ENCODE measurements at regions not wholly inside any gene's neighbourhood (a gene's known extent, or its start where the extent isn't known, plus 50 kb on each side); places are given as distances from the start of the nearest gene placed in this dataset.

DNA sequence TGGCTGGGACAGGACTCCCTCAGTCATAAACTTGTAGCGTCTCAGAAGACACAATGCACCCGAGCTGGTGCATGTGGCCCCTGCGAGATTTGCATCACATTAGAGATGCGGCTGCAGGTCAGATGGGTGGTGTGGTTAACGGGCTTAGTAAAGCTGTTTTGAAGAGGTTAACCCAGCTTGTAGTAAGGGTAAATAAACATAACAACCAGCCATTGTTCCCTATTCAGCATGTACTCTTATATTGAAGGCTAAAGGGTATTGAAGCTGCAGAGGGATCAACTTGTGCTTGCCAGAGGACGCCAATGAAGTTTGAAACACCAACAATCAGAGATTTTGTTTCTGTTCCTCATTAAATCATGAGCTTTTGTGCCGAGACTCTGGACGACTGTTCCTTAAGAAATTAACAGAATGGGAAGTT is 79.4 kb downstream of the ZIC5 start:
- H3K27me3 ChIP-seq (ENCODE audit: control insufficient read depth in 1 of 2, insufficient read depth in 2 of 2, low read length in 2 of 2), result peaks cover 26% of the 10 kb centered on the region in 2 donors
- no peaks in the 10 kb centered on the region for H3K4me1 ChIP-seq (ENCODE audit: insufficient read depth, low read length)
- H3K36me3 ChIP-seq (ENCODE audit: insufficient read depth, low read length), result no peaks in the 10 kb centered on the region
- no peak overlapping the region for H3K4me3 ChIP-seq (ENCODE audit: low read depth in 1 of 2, low read length in 2 of 2)
- H3K9ac ChIP-seq (ENCODE audit: low read length), result no peak overlapping the region
- H3K9me3 ChIP-seq (ENCODE audit: low read length), result no peaks in the 10 kb centered on the region
- no peak overlapping the region for H3K27ac ChIP-seq (ENCODE audit: low read depth, low read length)

DNA sequence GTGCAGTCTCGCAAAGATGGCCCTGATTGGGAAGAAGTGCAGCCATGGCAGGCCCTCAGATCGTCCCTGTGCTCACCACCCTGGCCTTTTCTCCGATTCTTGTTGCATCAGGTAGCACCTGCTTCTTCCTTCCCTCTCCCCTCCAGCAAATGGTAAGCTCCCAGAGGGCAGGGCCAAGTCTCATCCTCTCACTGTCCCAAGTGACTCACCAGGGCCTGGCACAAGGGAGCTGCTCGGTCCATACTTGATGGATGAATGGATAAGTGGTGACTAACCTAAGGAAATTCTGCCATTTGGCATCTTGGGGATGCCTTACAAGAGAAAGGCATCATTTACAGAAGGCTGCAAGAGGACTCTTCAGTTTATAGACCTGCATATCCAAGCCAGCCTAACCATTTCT is 84.9 kb downstream of the ZIC5 start:
- Histone ChIP-seq H3K9ac (ENCODE audit: low read length) (no peak overlapping the region), H3K27ac (ENCODE audit: low read depth, low read length) (no peak overlapping the region), H3K4me1 (ENCODE audit: insufficient read depth, low read length) (no peaks in the 10 kb centered on the region), H3K36me3 (ENCODE audit: insufficient read depth, low read length) (no peaks in the 10 kb centered on the region), H3K4me3 (ENCODE audit: low read depth in 1 of 2, low read length in 2 of 2) (no peak overlapping the region), H3K27me3 (ENCODE audit: control insufficient read depth in 1 of 2, insufficient read depth in 2 of 2, low read length in 2 of 2) (no peaks in the 10 kb centered on the region), H3K9me3 (ENCODE audit: low read length) (no peaks in the 10 kb centered on the region)

- Histone ChIP-seq H3K27ac (ENCODE audit: low read depth, low read length) (no peak overlapping the region), H3K4me1 (ENCODE audit: insufficient read depth, low read length) (no peaks in the 10 kb centered on the region), H3K4me3 (ENCODE audit: low read depth in 1 of 2, low read length in 2 of 2) (no peak overlapping the region), H3K9me3 (ENCODE audit: low read length) (no peaks in the 10 kb centered on the region), H3K36me3 (ENCODE audit: insufficient read depth, low read length) (no peaks in the 10 kb centered on the region), H3K9ac (ENCODE audit: low read length) (no peak overlapping the region), H3K27me3 (ENCODE audit: control insufficient read depth in 1 of 2, insufficient read depth in 2 of 2, low read length in 2 of 2) (no peaks in the 10 kb centered on the region)
Observed at GRCh38 chr13:99884913-99885312, 86.7 kb downstream of the ZIC5 start.

GRCh38 chr13:99883805-99884204 is 87.8 kb downstream of the ZIC5 start:
- H3K4me3 ChIP-seq (ENCODE audit: low read depth in 1 of 2, low read length in 2 of 2), result no peak overlapping the region
- H3K27ac ChIP-seq (ENCODE audit: low read depth, low read length), result no peak overlapping the region
- H3K36me3 ChIP-seq (ENCODE audit: insufficient read depth, low read length), result no peaks in the 10 kb centered on the region
- no peaks in the 10 kb centered on the region for H3K27me3 ChIP-seq (ENCODE audit: control insufficient read depth in 1 of 2, insufficient read depth in 2 of 2, low read length in 2 of 2)
- H3K4me1 ChIP-seq (ENCODE audit: insufficient read depth, low read length), result no peaks in the 10 kb centered on the region
- no peaks in the 10 kb centered on the region for H3K9me3 ChIP-seq (ENCODE audit: low read length)
- no peak overlapping the region for H3K9ac ChIP-seq (ENCODE audit: low read length)

- H3K4me1 ChIP-seq (ENCODE audit: insufficient read depth, low read length), result no peaks in the 10 kb centered on the region
- H3K4me3 ChIP-seq (ENCODE audit: low read depth in 1 of 2, low read length in 2 of 2), result no peak overlapping the region
- H3K9me3 ChIP-seq (ENCODE audit: low read length), result no peaks in the 10 kb centered on the region
- no peaks in the 10 kb centered on the region for H3K36me3 ChIP-seq (ENCODE audit: insufficient read depth, low read length)
- no peak overlapping the region for H3K9ac ChIP-seq (ENCODE audit: low read length)
- H3K27me3 ChIP-seq (ENCODE audit: control insufficient read depth in 1 of 2, insufficient read depth in 2 of 2, low read length in 2 of 2), result no peaks in the 10 kb centered on the region
- H3K27ac ChIP-seq (ENCODE audit: low read depth, low read length), result no peak overlapping the region
Observed at GRCh38 chr13:99878921-99879610, 92.5 kb downstream of the ZIC5 start.

GRCh38 chr13:99876651-99877050 is 94.9 kb downstream of the ZIC5 start:
- Histone ChIP-seq H3K36me3 (ENCODE audit: insufficient read depth, low read length) (no peaks in the 10 kb centered on the region), H3K27me3 (ENCODE audit: control insufficient read depth in 1 of 2, insufficient read depth in 2 of 2, low read length in 2 of 2) (no peaks in the 10 kb centered on the region), H3K9me3 (ENCODE audit: low read length) (no peaks in the 10 kb centered on the region), H3K9ac (ENCODE audit: low read length) (no peak overlapping the region), H3K27ac (ENCODE audit: low read depth, low read length) (no peak overlapping the region), H3K4me1 (ENCODE audit: insufficient read depth, low read length) (no peaks in the 10 kb centered on the region), H3K4me3 (ENCODE audit: low read depth in 1 of 2, low read length in 2 of 2) (no peak overlapping the region)

DNA sequence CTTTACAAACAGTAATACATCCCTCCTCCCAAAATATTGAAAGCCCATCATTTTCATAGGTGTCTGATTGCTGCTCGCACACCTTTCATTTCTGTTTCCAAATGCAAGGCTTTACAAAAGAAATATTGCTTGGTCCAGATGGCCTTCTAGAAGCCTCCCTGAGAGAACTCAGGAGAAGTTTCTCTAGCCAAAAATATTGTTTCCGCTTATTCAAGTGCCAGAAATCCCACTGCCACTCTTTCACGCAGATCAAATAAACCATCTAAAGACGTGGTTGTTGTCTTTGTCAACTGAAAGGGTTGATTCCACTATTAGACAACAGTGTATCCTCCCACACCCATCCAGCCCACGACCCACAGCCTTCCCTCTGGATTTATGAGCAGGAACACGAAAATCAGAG is 96.2 kb downstream of the ZIC5 start:
- Histone ChIP-seq H3K27ac (ENCODE audit: low read depth, low read length) (no peak overlapping the region), H3K9ac (ENCODE audit: low read length) (no peak overlapping the region), H3K4me3 (ENCODE audit: low read depth in 1 of 2, low read length in 2 of 2) (no peak overlapping the region), H3K9me3 (ENCODE audit: low read length) (no peaks in the 10 kb centered on the region), H3K27me3 (ENCODE audit: control insufficient read depth in 1 of 2, insufficient read depth in 2 of 2, low read length in 2 of 2) (no peaks in the 10 kb centered on the region), H3K36me3 (ENCODE audit: insufficient read depth, low read length) (no peaks in the 10 kb centered on the region), H3K4me1 (ENCODE audit: insufficient read depth, low read length) (no peaks in the 10 kb centered on the region)

- Histone ChIP-seq H3K4me1 (ENCODE audit: insufficient read depth, low read length) (no peaks in the 10 kb centered on the region), H3K27me3 (ENCODE audit: control insufficient read depth in 1 of 2, insufficient read depth in 2 of 2, low read length in 2 of 2) (no peaks in the 10 kb centered on the region), H3K9me3 (ENCODE audit: low read length) (no peaks in the 10 kb centered on the region), H3K4me3 (ENCODE audit: low read depth in 1 of 2, low read length in 2 of 2) (no peak overlapping the region), H3K36me3 (ENCODE audit: insufficient read depth, low read length) (no peaks in the 10 kb centered on the region), H3K9ac (ENCODE audit: low read length) (no peak overlapping the region), H3K27ac (ENCODE audit: low read depth, low read length) (no peak overlapping the region)
Observed at GRCh38 chr13:99873832-99874430, 97.6 kb downstream of the ZIC5 start.

GRCh38 chr13:99873141-99873540 is 98.4 kb downstream of the ZIC5 start:
- no peak overlapping the region for H3K27ac ChIP-seq (ENCODE audit: low read depth, low read length)
- H3K9me3 ChIP-seq (ENCODE audit: low read length), result no peaks in the 10 kb centered on the region

DNA sequence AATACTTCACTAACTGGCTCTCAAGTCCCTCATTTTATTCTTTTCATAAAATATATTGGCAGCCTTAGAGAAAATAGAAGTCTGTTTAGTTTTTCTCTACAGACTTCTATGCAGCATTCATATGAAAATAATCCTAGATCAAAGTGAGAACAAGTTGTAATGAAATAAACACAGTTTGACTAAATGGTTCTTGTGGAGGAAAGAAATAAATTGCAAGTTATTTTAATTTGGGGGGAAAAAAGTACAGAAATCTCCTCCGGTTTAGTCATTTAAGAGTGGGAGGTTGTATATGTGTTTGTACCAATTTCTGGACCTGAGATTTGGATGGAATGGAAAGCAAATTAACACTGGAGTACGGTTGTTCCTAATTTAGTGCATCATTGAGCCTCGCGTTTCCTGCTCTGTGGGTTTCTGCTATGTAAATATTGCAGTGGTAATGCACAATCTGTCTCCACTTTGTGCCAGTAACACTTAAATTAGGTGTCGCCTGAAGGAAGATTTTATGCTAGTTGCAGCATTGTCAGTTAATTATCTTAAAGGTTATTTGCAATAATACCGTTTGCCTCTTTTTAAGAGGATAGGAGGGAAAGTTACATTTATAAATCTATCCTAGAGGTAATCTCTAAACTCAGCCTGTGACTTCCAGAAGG is 100.2 kb downstream of the ZIC5 start:
- H3K4me3 ChIP-seq (ENCODE audit: low read depth in 1 of 2, low read length in 2 of 2), result no peak overlapping the region
- H3K27ac ChIP-seq (ENCODE audit: low read depth, low read length), result no peak overlapping the region
- H3K27me3 ChIP-seq (ENCODE audit: control insufficient read depth in 1 of 2, insufficient read depth in 2 of 2, low read length in 2 of 2), result no peaks in the 10 kb centered on the region
- H3K36me3 ChIP-seq (ENCODE audit: insufficient read depth, low read length), result no peaks in the 10 kb centered on the region
- H3K9me3 ChIP-seq (ENCODE audit: low read length), result no peaks in the 10 kb centered on the region
- no peak overlapping the region for H3K9ac ChIP-seq (ENCODE audit: low read length)
- no peaks in the 10 kb centered on the region for H3K4me1 ChIP-seq (ENCODE audit: insufficient read depth, low read length)

More at GRCh38 chr13:99873141-99873540, 98.4 kb downstream of the ZIC5 start:
- H3K4me1 ChIP-seq (ENCODE audit: insufficient read depth, low read length), result no peaks in the 10 kb centered on the region
- no peaks in the 10 kb centered on the region for H3K36me3 ChIP-seq (ENCODE audit: insufficient read depth, low read length)
- H3K27me3 ChIP-seq (ENCODE audit: control insufficient read depth in 1 of 2, insufficient read depth in 2 of 2, low read length in 2 of 2), result no peaks in the 10 kb centered on the region
- H3K9ac ChIP-seq (ENCODE audit: low read length), result no peak overlapping the region
- no peak overlapping the region for H3K4me3 ChIP-seq (ENCODE audit: low read depth in 1 of 2, low read length in 2 of 2)

GRCh38 chr13:99870541-99870940 is 101.0 kb downstream of the ZIC5 start:
- H3K9me3 ChIP-seq (ENCODE audit: low read length), result no peaks in the 10 kb centered on the region
- H3K9ac ChIP-seq (ENCODE audit: low read length), result no peak overlapping the region
- no peak overlapping the region for H3K27ac ChIP-seq (ENCODE audit: low read depth, low read length)
- H3K4me3 ChIP-seq (ENCODE audit: low read depth in 1 of 2, low read length in 2 of 2), result no peak overlapping the region
- H3K27me3 ChIP-seq (ENCODE audit: control insufficient read depth in 1 of 2, insufficient read depth in 2 of 2, low read length in 2 of 2), result no peaks in the 10 kb centered on the region
- no peaks in the 10 kb centered on the region for H3K4me1 ChIP-seq (ENCODE audit: insufficient read depth, low read length)
- no peaks in the 10 kb centered on the region for H3K36me3 ChIP-seq (ENCODE audit: insufficient read depth, low read length)

Measured in muscle layer of colon (tissue), 2 donors.